Liver (tissue), 3 donors: ENCODE measurements at regions not wholly inside any gene's neighbourhood (a gene's known extent, or its start where the extent isn't known, plus 50 kb on each side); places are given as distances from the start of the nearest gene placed in this dataset.

Experiments used
- RAD21 ChIP-seq, 2 donors: IDR thresholded peaks; 2 replicates each; pipeline ENCODE4 v1.6.1; 2016; ENCODE audit warnings: antibody characterized with exemption in 2 of 2, mild to moderate bottlenecking in 2 of 2
- TF ChIP-seq, protein P1 (sequence below): fragments of 150-350 bp; IDR thresholded peaks from 2 replicates; pipeline ENCODE4 v1.5.1; 2017; ENCODE audit warnings: improper control_type of control experiment, low read depth, low read length; ENCODE audit not compliant: missing input control
- donor health status: healthy.
- donor health status: healthy.

DNA sequence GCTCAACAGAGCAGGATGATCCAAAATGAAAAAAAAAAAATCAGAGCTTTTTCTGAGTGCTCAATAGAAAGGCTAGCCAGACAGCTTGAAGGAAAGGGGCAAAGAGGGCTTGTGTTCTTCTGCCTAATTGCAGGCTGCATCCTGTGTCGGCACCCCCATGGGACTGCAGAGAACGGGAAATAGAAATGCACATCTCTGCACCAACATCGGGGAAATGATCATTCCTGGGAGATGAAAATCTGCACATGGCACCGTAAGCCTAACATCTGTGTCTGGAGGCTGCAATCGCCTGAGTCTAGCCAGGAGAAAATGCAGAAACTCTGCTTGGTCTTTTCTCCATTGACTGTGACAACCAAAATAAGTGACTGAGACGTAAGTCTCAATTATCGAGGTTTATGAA, 243.9 kb downstream of the ICE1 start:
- TF ChIP-seq, protein P1, sequence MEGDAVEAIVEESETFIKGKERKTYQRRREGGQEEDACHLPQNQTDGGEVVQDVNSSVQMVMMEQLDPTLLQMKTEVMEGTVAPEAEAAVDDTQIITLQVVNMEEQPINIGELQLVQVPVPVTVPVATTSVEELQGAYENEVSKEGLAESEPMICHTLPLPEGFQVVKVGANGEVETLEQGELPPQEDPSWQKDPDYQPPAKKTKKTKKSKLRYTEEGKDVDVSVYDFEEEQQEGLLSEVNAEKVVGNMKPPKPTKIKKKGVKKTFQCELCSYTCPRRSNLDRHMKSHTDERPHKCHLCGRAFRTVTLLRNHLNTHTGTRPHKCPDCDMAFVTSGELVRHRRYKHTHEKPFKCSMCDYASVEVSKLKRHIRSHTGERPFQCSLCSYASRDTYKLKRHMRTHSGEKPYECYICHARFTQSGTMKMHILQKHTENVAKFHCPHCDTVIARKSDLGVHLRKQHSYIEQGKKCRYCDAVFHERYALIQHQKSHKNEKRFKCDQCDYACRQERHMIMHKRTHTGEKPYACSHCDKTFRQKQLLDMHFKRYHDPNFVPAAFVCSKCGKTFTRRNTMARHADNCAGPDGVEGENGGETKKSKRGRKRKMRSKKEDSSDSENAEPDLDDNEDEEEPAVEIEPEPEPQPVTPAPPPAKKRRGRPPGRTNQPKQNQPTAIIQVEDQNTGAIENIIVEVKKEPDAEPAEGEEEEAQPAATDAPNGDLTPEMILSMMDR, result no peak
- TF ChIP-seq RAD21 (IDR thresholded peaks at IDR 0.05), result no peak
